ENCODE measurements at regions not wholly inside any gene's neighbourhood (a gene's known extent, or its start where the extent isn't known, plus 50 kb on each side); places are given as distances from the start of the nearest gene placed in this dataset.
"Not testable (repeated sequence)": the region's sequence is repeated elsewhere in the genome, so short reads cannot be mapped to it uniquely, and the experiment has no call there.

DNA sequence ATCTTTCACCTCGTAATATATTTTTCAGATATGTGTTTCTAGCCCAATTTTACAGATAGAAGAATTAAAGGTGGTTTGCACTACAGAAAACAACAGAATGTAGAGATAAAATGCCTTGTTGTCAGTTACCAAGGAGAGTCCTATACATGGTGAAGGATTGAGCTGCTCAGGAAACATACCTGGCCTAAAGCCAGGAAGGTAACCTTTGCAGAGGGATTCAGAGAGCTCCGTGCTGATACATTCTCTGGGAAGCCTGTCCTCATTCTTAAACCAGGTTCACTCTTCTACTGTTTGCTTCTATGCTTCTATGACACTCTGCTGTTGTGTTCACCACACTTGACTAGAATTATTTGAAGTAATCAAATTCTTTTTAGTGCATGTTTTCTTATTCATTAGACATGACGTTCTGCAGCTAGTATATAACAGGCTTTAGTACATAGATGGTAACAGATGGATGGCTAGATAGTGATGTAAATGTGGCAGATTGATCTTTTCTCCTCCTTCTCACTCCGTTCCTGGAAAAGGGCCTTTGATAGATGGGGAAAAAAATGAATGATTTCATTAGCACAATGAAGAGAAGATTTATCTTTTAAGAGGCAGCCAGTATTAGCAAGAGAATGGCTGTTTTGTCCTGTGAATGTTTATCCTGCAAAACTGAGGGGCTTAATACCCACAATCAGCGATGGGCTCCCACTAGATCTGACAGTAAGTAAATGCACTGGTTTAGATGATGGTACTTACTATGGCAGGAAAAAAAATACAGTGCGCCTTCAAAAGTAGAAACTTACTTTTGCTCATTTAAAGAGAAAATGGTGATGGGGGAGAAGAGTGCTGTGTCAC is 589.6 kb upstream of the FAM98A start:
- no peak for DNase-seq (ENCODE audit: low spot score)

DNA sequence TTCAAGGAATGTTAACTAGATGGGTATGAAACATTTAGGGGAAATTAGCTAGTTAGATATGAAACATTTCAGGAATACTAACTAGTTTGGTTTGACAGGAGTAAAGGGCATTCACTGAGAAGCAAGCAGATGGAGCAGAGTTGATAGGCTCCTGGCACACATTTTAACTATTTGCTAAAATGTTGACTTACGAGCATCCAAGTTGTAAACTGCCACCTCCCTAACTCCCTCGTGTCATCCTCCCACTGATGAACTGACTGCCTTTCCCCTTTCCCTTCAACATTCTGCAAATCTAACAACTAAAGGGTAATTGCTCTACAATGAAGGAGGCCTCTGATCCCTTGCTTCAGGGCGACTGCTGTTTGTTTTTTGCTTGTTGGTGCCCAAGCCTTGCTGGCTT is 580.4 kb upstream of the FAM98A start:
- no peak for DNase-seq (ENCODE audit: low spot score)

DNA sequence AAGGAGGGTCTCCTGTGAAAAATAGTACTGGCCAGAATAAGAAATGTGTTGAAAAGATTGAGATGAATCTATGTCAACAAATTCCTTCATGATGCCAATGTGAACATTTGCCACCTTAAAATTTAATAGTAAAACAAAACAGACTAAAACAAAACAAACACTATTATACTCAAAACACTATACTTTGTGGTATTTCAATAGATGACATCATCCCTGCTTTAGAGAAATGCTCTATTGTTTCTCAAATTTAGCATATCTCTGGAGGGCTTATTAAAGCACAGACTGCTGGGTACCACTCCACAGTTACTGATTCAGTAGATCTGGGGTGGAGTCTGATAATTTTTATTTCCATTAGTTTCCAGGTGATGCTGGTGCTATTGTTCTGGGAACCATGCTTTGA is 579.4 kb upstream of the FAM98A start:
- no peak for DNase-seq (ENCODE audit: low spot score)

DNA sequence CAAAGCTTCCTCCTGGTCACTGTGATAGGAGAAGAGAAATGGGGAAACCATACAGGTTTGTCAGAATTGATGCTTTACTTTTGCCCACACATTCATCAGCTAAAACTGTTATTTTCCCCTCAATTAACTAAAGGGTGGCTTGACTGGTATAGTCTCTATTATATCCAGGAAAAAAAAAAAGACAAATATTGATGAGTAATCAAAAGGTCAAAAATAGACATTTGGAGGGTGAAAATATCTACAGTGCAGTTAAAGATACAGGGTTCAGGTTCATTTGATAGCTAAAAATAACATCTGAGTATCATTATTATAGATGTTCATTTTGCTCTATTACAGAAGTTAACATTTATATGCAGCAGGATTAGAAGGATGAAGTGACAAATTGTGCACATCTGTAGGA is 577.6 kb upstream of the FAM98A start:
- DNase-seq (ENCODE audit: low spot score) = no peak

DNA sequence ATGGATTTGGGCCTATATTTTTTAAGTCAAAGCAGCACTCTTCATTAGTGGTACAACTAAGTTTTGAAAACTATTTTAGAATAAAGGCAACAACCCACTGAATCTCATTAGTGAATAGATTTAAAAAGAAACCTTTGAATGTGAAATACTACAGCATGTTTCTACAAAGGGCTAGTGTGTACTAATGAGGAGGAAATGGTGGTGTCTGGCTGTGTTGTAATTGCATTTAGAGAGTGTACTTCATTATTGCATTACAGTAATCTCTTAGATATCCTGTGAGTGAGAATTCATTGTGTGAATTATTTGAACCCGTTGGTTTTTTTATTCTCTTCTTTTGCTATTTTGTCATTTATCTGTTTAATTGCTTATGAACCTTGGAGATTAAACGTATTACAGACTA is 575.4 kb upstream of the FAM98A start:
- DNase-seq (ENCODE audit: low spot score) = no peak

DNA sequence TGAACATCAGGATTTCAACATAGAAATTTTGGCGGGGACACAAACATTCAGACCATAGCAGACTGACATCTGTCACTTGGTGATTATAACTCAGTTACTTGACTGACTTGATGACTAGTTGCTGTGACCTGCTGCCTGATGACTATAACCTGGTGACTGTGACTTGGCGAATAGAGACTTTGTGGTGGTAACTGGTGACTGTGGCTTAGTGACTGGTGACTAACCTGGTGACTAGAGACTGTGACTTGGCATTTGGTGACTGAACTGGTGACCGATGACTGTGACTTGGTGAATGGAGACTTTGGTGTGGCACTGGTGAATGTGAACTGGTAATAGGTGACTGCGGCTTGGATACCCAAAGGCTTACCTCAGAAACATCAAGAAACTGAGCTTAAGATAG is 563.1 kb upstream of the FAM98A start:
- no peak for DNase-seq (ENCODE audit: low spot score)

DNA sequence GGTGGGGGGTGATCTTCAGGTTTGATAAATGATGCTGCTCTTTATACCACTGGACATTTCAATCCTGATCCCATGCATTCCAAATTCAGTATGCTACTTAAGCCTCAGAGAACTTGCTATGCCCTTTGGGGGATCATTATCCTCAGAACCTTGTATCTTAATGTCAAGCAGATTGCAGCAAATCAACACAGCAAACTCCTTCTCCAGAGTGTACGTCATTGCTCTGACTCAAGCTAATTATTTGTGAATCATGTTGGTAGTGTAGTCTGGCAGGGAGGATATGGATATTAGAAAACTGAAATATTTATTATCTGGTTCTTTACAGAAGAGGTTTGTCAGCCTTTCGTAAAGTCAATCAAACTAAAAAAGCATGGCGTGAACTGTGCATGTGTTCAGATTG is 562.5 kb upstream of the FAM98A start:
- no peak for DNase-seq (ENCODE audit: low spot score)

DNA sequence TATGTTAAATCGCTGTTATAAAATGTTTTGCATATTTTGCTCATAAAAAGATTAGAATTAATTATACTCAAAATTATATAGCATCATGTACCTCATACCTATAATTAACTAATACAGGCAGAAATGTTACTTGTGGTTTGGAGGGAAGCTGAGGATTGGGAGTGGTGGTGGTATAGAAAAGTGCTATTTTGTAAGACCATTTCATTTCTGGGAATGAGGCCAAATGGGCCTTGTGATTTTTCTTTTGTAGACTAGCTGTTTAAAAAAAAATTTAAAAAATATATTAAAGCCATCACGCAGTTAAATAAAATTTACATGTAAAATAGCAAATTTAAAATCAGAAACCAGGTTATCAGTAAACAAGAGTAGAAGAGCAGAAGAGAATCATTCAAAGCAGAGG is 560.8 kb upstream of the FAM98A start:
- no peak for DNase-seq (ENCODE audit: low spot score)

DNA sequence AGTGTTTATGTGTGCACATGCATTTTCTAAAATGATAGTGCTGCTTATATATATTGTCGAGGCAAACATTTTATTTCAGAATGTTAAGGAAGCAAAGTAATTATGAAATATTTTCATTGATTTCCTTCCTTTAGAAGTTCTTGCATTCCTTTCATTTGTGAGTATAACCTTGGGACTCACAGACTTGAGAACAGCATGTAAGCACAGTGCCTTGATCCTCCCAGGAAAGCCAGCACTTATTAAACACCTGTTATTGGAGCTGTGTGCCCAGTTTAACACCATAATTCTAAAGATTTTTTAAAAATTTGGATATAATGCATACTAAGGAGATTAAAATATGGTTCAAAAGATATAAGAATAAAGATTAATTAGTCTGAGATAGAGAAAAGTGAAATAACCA is 554.4 kb upstream of the FAM98A start:
- no peak for DNase-seq (ENCODE audit: low spot score)

DNA sequence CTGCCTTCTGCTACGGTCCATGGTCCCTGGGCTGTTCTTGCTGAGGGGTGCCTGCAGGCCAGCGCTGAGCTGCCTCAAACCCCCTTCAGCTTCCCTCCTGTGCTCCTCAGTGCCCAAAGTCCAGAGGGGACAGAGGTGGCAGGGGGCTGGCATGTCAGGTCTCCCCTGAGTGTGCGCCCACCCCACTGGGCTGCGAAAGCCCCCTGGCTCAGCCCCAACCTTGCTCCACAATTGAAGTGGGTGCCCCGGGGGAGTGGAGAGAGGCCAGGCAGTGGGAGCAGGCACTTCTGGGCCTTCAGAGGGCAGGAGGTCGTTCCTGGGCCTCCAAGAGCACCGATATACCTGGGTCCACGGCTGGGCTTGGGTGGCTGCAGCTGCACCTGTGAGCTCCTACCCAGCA is 548.7 kb upstream of the FAM98A start:
- no peak for DNase-seq (ENCODE audit: low spot score)

DNA sequence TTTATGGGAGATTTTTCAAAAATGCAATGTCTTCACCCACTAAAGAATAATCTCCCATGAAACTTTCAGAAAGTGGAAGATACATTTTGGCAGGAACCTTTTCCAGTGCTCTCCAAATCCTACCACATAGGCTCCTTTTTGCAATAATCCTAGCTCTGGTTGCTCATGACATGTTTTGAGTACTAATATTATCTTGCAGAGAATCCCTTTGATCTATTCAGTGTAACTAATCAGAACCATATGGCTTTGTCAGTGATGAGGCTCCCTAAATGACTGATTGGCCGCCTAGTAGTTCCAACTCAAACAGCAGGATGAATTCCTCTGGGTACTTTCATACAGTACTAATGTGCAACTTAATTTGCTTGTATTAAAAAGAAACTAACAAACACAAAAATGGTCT is 544.0 kb upstream of the FAM98A start:
- no peak for DNase-seq (ENCODE audit: low spot score)

DNA sequence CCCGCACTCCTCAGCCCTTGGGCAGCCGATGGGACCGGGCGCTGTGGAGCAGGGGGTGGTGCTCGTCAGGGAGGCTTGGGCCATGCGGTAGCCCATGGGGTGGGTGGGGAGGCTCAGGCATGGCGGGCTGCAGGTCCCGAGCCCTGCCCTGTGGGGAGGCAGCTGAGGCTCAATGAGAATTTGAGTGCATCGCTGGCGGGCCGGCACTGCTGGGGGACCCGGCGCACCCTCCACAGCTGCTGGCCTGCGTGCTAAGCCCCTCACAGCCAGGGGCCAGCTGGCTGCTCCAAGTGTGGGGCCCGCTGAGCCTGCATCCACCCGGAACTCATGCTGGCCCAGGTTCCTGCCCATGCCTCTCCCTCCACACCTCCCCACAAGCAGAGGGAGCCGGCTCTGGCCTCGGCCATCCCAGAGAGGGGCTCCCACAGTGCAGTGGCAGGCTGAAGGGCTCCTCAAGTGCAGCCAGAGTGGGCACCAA is 543.5 kb upstream of the FAM98A start:
- DNase-seq (ENCODE audit: low spot score) = not testable (repeated sequence)

DNA sequence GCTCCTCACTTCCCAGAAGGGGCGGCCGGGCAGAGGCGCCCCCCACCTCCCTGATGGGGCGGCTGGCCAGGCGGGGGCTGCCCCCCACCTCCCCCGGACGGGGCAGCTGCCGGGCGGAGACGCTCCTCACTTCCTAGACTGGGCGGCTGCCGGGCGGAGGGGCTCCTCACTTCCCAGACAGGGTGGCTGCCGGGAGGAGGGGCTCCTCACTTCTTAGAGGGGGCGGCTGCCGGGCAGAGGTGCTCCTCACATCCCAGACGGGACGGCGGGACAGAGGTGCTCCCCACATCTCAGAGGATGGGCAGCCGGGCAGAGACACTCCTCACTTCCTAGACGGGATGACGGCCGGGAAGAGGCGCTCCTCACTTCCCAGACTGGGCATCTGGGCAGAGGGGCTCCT is 534.0 kb upstream of the FAM98A start:
- not testable (repeated sequence) for DNase-seq (ENCODE audit: low spot score)

DNA sequence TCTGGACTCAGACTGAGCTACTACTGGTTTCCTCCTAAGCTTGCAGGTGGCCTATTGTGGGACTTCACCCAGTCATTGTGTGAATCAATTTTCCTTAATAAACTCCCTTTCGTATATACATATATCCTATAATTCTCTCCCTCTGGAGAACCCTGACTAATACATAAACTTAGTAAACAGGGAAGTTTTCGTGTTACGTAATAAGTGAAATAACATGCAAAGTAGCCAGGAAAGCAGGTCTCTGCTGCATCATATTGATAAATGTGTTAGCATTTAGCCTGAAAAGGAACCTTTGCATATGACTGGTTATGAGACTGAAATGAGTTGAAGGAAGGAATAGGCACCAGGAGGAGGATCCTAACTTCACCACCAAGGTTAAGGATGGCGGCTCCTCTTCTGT is 527.2 kb upstream of the FAM98A start:
- DNase-seq (ENCODE audit: low spot score) = no peak

DNA sequence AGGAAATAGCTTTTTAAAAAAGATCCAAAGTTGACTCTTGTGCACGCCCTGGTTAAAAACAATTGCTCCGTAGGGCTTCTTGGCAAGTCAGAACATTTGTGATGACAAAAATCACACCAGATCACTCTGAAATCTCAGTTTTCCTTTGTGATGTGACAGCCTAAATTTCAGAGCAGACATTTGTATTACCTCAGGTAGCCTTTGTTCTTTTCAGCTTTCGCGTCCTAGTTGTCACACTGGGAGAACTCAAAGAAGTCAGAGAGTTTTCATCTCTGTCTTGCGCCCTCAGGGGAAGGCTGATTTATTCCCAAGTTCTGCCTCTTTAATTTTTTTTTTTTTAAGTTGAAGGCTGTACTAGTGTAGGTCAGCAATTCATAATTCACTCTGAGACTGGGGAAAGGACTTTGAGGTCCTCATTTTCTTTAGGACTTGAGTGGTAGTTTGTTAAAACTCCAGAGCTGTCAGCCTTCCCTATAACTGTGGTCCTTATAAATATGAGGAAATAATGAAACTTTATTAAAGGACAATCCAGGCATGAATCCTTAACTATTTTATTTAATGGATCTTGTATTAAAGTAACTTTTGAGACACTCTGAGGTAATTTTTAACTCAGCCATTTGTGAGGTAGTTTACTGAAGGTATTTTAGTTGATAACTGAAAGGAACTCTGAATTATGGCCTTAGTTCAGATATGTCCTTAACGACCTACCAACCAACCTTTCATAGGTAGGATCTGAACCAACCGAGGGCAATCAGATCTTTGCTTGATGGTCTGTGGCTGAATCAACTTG is 525.1 kb upstream of the FAM98A start:
- no peak for DNase-seq (ENCODE audit: low spot score)

DNA sequence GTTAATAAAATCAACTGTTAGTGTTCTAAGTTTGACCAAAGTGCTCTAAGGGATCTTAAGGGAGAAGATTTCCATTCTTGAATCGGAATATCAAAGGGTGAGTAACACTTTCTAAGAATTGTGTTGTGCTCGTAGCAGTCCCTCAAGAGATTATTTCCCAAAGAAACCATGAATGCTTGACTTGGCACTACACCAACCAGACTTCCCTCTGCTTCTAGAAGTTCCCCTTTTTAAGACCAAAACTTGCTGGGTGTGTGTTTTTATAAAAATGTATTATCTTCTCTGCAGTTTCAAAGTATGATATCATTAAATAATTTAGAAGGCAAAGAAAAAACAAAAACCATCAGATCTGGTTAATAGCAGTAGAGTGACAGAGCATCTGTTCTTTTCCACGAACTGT is 522.0 kb upstream of the FAM98A start:
- DNase-seq (ENCODE audit: low spot score) = no peak

DNA sequence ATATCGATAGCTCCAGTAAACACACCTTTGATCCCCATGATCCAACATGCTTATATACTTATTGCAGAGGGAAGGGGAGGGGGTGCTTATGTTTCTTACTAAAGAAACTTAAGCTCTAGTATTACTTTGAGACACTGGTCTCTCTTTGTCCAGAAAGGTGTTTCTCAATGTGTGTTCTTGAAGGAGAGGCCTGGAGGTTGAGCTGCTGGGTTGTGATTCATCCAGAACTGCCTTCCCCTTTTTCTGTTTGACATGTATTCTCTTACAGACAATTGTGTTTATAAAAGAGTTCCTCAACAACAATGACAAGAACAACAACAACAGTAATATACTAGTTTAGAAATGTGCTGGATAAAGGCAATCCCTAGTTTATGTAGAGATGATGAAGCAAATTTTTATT is 516.0 kb upstream of the FAM98A start:
- DNase-seq (ENCODE audit: low spot score) = no peak

DNA sequence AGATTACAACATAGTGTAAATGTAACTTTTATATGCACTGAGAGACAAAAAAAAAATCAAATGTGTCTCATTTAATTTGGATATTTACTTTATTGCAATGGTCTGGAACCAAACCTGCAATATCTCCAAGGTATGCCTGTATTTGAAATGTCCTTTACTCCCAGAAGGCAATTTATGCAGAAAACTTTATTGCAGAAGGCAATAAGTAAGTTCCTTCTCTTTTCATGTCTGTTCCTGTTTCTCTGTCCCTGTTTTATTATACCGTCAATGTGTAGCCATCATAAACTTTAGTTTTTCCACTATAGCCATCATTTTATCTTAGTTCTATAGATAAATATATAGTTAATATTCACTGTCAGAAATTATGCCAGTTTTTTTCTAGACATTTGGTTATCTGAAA is 513.1 kb upstream of the FAM98A start:
- no peak for DNase-seq (ENCODE audit: low spot score)

DNA sequence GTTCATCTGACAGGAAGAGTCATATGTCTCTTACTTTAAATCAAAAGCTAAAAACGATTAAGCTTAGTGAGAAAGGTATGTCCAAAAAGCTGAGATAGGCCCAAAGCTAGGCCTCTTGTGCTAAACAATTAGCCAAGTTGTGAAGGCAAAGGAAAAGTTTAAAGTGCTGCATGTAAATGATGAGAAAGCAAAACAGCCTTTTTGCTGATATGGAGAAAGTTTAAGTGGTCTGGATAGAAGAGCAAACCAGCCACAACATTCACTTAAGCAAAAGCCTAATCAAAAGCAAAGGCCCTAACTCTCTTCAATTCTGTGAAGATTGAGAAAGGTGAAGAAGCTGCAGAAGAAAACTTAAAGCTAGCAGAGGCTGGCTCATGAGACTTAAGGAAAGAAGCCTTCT is 511.3 kb upstream of the FAM98A start:
- no peak for DNase-seq (ENCODE audit: low spot score)

DNA sequence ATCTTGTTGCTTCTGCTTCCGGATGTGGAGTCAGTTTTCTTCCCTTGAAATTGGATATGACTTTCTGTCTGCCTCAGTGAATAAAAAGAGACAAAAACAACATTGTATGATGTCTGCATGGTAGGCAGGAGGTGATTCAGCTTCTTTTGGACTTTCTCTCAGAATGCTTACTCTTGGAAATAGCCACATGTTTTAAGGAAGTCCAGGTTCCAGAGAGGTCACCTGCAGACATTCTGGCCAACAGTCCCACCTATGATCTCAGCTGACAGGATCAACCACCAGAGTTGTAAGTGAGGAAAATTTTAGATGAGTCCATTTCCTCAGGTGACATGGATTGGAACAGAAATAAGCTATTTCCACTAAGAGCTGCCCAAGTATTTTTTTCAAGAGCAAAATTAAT is 508.7 kb upstream of the FAM98A start:
- no peak for DNase-seq (ENCODE audit: low spot score)

DNA sequence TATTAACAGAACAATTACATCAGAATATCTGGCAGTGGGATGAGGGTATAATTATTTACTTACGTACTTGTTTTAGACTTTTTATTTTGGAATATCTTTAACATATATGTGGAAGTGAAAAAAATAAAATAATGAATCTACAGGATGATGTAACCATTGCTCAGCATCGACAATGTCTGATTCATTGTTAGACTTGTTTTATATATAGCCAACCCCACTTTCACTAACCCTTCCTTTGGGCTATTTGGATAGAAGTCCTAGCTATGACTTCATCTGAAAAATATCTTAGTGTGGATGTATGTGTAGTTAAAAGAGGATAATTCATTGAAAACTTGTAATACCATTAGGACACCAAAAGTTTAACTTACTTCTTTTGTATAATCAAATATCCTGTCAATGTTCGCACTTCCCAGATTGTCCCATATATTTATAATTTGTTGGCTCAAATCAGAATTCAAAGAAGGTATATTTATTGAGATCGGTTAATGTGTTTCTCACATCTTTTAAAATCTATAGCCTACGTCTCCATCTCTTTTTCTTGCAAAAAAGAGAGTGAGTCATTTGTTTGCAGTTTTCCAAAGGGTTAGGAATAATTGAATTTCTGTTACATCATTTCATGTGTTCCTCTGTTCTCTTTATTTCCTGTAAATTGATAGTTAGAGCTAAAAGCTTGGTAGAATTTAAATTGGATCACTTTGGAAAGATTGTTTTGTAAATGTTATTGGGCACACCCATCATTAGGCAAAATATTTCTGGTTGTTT is 506.1 kb upstream of the FAM98A start:
- DNase-seq (ENCODE audit: low spot score) = no peak

DNA sequence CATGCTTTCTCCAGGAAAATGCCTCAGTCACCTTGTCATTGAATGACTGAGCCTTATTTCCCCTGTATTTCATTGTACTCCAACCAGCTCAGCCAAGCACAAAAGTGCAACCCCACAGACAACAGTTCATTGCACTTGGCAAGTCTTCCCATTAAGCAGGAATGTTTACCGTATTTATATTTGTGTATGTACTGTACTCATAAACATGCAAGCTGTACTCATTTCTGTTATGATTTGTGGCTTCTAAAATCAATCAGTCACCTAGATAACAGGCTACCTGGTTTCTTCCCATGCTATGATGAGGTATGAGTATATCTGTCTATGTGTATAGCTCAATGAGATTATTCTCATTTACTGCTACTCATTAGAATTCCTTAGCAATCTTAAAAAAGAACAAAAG is 505.5 kb upstream of the FAM98A start:
- DNase-seq (ENCODE audit: low spot score) = no peak

DNA sequence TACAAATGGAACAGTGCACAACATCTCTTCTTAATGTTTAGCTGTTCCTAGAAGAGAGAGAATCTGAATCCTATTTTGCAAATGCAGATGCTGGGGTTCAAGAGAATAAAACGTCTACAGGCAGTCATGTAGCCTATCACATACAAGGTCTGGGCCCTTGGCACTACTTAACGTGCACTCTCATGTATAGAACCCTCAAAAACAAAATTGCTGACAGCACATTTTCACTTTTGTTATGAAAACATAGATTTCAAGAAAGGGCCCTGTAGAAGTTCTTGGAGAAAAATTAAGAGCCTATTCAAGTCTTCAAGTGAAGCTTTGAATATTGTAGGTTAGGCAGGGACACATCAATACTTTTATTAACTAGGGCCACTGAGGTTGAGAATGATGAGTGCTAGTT is 504.3 kb upstream of the FAM98A start:
- DNase-seq (ENCODE audit: low spot score) = no peak
